ENCODE measurements at regions not wholly inside any gene's neighbourhood (a gene's known extent, or its start where the extent isn't known, plus 50 kb on each side); places are given as distances from the start of the nearest gene placed in this dataset.

DNA sequence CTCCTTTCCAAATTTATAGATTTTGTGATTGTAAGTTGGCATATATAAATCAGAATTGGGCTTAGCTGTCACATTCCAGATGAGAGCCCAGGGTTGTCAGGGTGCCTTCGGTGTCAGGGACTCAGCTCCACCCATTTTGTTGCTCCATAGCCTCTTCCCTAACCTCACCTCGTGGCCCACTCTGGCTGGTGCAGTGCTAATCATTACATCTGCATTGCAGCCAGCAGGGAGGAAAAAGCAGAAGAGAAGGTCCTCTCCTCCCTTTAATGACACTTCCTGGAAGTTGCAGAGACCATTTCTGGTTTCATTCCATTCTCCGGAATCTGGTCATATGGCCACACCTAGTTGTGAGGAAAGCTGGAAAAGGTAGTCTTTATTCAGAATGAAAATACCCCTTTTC, 113.3 kb downstream of the CCT6B start:
- H3K4me3 ChIP-seq (ENCODE audit: low read length), result no peak overlapping the region
- no peak for DNase-seq (ENCODE audit: low read depth)
- no peak for TF ChIP-seq CTCF (IDR thresholded peaks at IDR 0.05; ENCODE audit: insufficient read depth, low read depth, low read length, missing control alignments)

- DNase-seq (ENCODE audit: low read depth), result no peak
- no peak for TF ChIP-seq CTCF (IDR thresholded peaks at IDR 0.05; ENCODE audit: insufficient read depth, low read depth, low read length, missing control alignments)
- H3K4me3 ChIP-seq (ENCODE audit: low read length), result no peak overlapping the region
Observed at GRCh38 chr17:34845296-34845695, 116.0 kb downstream of the CCT6B start.

- DNase-seq (ENCODE audit: low read depth), result no peak
- H3K4me3 ChIP-seq (ENCODE audit: low read length), result no peak overlapping the region
- TF ChIP-seq CTCF (IDR thresholded peaks at IDR 0.05; ENCODE audit: insufficient read depth, low read depth, low read length, missing control alignments), result no peak
Observed at GRCh38 chr17:34843682-34844081, 117.6 kb downstream of the CCT6B start.

DNA sequence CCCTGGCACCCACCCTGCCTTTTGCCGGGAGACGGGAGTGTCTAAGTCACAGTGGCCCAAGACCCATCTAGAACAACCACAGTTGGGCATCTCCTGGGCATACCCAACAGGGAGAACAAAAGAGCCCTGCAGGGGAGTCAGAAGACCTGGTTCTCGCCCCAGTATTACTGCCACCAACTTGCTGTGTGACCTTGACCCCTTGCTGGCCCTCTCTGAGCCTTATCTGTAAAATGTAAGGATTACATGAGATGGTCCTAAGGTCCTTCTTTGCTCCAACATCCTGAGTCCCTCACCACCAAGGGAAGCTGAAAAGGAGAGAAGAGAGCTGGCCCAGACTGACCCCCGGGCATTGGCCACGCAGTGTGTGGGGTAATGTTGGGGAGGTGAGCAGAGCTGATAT, 119.0 kb downstream of the CCT6B start:
- no peak for TF ChIP-seq CTCF (IDR thresholded peaks at IDR 0.05; ENCODE audit: insufficient read depth, low read depth, low read length, missing control alignments)
- DNase-seq (ENCODE audit: low read depth), result no peak

GRCh38 chr17:34841467-34841866, 119.8 kb downstream of the CCT6B start:
- no peak for DNase-seq (ENCODE audit: low read depth)
- TF ChIP-seq CTCF (IDR thresholded peaks at IDR 0.05; ENCODE audit: insufficient read depth, low read depth, low read length, missing control alignments), result no peak
- no peak overlapping the region for H3K4me3 ChIP-seq (ENCODE audit: low read length)

More for the DNA sequence above, 119.0 kb downstream of the CCT6B start:
- H3K4me3 ChIP-seq (ENCODE audit: low read length), result no peak overlapping the region

- H3K4me3 ChIP-seq (ENCODE audit: low read length), result no peak overlapping the region
- no peak for DNase-seq (ENCODE audit: low read depth)
- no peak for TF ChIP-seq CTCF (IDR thresholded peaks at IDR 0.05; ENCODE audit: insufficient read depth, low read depth, low read length, missing control alignments)
Observed at GRCh38 chr17:34840750-34841149, 120.5 kb downstream of the CCT6B start.

DNA sequence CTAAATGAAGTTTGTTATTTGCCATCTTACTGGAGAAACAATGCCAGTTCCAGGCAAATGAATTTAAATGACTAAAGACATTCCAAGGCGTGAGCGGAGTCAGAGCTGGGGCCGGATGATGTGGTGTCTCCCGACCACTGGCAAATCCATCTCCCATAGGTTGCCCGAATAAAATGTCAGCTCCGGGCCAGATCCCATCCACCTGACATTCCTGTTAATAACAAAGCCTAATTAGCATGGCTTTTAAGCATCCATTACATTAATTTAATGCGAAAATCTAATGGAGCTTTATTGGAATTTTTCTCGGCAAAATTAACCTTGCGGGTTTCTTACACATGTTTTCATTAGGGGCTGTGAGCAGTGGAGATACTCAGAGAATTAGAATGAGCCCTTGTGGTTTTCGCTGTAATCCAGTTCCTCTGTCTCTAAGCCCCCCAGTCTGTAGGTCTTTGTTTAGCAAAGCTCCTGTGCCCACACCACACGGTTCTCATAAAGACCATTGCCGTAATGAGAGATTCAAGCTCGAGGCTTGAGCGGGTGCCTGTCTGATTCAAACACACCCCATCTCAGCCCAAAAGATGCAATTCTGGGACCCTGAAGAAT, 123.3 kb downstream of the CCT6B start:
- H3K4me3 ChIP-seq (ENCODE audit: low read length), result no peak overlapping the region
- no peak for DNase-seq (ENCODE audit: low read depth)
- no peak for TF ChIP-seq CTCF (IDR thresholded peaks at IDR 0.05; ENCODE audit: insufficient read depth, low read depth, low read length, missing control alignments)
